ENCODE measurements at regions not wholly inside any gene's neighbourhood (a gene's known extent, or its start where the extent isn't known, plus 50 kb on each side); places are given as distances from the start of the nearest gene placed in this dataset.

DNA sequence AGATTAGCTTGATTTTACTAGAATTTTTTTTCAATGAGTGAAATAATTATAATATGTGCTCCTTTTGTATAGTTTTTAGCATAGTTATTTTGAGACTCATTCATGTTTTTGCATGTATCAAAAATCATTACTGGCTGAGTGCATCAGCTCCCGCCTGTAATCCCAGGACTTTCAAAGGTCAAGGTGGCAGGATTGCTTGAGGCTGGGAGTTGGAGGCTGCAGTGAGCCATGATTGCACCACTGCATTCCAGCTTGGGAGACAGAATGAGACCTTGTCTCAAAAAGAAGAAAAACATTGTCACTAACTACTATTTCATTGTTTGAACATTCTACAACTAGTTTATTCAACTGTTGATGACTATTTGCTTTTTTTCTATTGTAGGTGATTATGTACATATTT lies 802.7 kb downstream of the SLC16A7 start:
- intact Hi-C loops (cut with DNase I): no loop called here
- H3K27me3 ChIP-seq: no peaks in the 10 kb centered on the region
- no peak for DNase-seq
- TF ChIP-seq, protein P1, sequence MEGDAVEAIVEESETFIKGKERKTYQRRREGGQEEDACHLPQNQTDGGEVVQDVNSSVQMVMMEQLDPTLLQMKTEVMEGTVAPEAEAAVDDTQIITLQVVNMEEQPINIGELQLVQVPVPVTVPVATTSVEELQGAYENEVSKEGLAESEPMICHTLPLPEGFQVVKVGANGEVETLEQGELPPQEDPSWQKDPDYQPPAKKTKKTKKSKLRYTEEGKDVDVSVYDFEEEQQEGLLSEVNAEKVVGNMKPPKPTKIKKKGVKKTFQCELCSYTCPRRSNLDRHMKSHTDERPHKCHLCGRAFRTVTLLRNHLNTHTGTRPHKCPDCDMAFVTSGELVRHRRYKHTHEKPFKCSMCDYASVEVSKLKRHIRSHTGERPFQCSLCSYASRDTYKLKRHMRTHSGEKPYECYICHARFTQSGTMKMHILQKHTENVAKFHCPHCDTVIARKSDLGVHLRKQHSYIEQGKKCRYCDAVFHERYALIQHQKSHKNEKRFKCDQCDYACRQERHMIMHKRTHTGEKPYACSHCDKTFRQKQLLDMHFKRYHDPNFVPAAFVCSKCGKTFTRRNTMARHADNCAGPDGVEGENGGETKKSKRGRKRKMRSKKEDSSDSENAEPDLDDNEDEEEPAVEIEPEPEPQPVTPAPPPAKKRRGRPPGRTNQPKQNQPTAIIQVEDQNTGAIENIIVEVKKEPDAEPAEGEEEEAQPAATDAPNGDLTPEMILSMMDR (IDR thresholded peaks at IDR 0.05): no peak
- TF ChIP-seq POLR2A (IDR thresholded peaks at IDR 0.05): no peak
- no peaks in the 10 kb centered on the region for H3K36me3 ChIP-seq (replicated peaks in 1 of 2)
- H3K4me3 ChIP-seq: no peak overlapping the region
- H3K9me3 ChIP-seq (replicated peaks in 1 of 3): no peaks in the 10 kb centered on the region
- no peaks in the 10 kb centered on the region for H3K4me1 ChIP-seq (replicated peaks in 1 of 2)
- no peak overlapping the region for H3K27ac ChIP-seq
- 35 to 47% (median 38%) methylated on average over 1 of the region's 1 CpG for WGBS, 4 donors

DNA sequence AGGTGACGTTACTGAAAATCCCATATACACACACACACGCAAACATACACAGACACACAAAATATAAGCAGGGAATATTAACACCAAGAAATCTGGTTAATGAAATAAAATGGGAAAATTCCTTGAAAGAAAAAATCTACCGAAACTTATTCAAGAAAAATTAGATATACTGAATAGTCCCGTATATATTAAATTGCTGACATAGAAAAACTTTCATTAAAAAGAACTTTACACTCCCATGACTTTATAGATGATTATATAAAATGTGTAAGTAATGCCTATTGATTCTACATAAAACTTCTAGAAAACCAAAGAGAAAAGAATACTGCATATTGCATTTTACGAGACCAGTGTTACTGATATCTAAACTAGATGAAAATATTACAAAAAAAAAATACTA lies 803.2 kb downstream of the SLC16A7 start:
- DNase-seq: no peak
- 91 to 94% (median 93%) methylated on average over 5 of the region's 5 CpGs for WGBS, 4 donors
- Histone ChIP-seq H3K9me3 (replicated peaks in 1 of 3) (no peaks in the 10 kb centered on the region), H3K27me3 (no peaks in the 10 kb centered on the region), H3K4me3 (no peak overlapping the region), H3K4me1 (replicated peaks in 1 of 2) (no peaks in the 10 kb centered on the region), H3K36me3 (replicated peaks in 1 of 2) (no peaks in the 10 kb centered on the region), H3K27ac (no peak overlapping the region)
- intact Hi-C loops (cut with DNase I): no loop called here
- no peak for TF ChIP-seq POLR2A (IDR thresholded peaks at IDR 0.05)
- TF ChIP-seq, protein P1 (IDR thresholded peaks at IDR 0.05): no peak

DNA sequence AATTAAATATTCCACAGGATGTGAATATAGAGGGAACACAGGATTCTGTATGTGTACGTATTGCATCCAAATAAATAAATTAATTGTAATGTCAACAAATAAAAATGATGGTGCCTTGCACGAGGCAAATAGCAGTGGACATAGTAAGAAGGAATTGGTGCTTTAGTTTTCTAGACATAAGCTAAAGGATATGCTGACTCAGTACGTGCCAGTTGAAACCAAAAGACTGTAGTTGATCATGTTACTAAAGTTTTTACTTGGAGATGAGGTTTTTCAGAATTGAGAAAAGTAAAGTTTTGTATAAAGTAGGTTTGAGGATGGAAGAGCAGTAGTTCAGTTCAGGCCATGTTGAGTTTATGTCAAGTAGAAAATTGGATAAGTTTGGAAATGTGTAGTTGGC lies 807.2 kb downstream of the SLC16A7 start:
- DNase-seq: no peak
- intact Hi-C loops (cut with DNase I): no loop called here
- Histone ChIP-seq H3K36me3 (replicated peaks in 1 of 2) (no peaks in the 10 kb centered on the region), H3K9me3 (replicated peaks in 1 of 3) (no peaks in the 10 kb centered on the region), H3K27ac (no peak overlapping the region), H3K4me3 (no peak overlapping the region), H3K27me3 (no peaks in the 10 kb centered on the region), H3K4me1 (replicated peaks in 1 of 2) (no peaks in the 10 kb centered on the region)
- TF ChIP-seq, protein P1 (IDR thresholded peaks at IDR 0.05): no peak
- no peak for TF ChIP-seq POLR2A (IDR thresholded peaks at IDR 0.05)
- WGBS, 4 donors: 79 to 92% (median 84%) methylated on average over 3 of the region's 3 CpGs

DNA sequence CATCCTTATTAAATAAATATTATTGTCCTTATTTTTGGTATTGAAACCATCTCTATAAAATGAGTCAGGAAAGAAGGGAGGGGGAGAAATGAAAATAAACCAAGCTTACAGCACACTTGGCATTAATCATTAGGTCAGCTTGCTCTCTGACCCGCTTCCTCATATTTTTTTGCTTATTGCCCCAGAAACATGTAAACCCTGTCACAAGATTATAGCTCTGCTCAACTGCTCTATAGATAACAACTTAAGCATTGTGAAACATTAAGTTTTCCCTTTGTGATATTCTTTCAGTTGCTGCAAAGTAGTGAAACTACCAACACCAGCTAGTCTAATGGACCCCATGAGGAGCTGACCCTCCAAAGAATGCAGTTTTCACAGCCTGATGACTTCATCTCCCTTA lies 819.5 kb downstream of the SLC16A7 start:
- Histone ChIP-seq H3K4me1 (replicated peaks in 1 of 2) (no peaks in the 10 kb centered on the region), H3K4me3 (no peak overlapping the region), H3K36me3 (replicated peaks in 1 of 2) (no peaks in the 10 kb centered on the region), H3K9me3 (replicated peaks in 1 of 3) (no peaks in the 10 kb centered on the region), H3K27ac (no peak overlapping the region), H3K27me3 (no peaks in the 10 kb centered on the region)
- TF ChIP-seq POLR2A (IDR thresholded peaks at IDR 0.05): no peak
- TF ChIP-seq, protein P1 (IDR thresholded peaks at IDR 0.05): no peak
- no peak for DNase-seq
- intact Hi-C loops (cut with DNase I): no loop called here
- 85 to 95% (median 86%) methylated on average over 1 of the region's 1 CpG for WGBS, 4 donors

All from adrenal gland (tissue), 9 donors.